Smooth muscle cell (in vitro differentiated cells): ENCODE measurements at regions not wholly inside any gene's neighbourhood (a gene's known extent, or its start where the extent isn't known, plus 50 kb on each side); places are given as distances from the start of the nearest gene placed in this dataset.

Experiments used
- DNase-seq: peaks from one replicate; lab custom pipeline; 2025; ENCODE audit not compliant: unreplicated experiment; lab: John Stamatoyannopoulos, UW
- H2AFZ ChIP-seq: fragments of 200-600 bp; sonication (generic); 2 replicates; pipeline ENCODE4 v1.6.0; 2016; ENCODE audit warnings: antibody characterized with exemption, low read depth, mild to moderate bottlenecking
- H3F3A ChIP-seq: fragments of 200-600 bp; sonication (generic); 2 replicates; pipeline ENCODE4 v1.6.0; 2017; ENCODE audit warnings: antibody characterized with exemption, low read depth
- H3K27ac ChIP-seq: fragments of 200-600 bp; sonication (generic); 2 replicates; pipeline ENCODE4 v1.5.1; 2016; ENCODE audit warnings: low read depth, mild to moderate bottlenecking
- H3K27me3 ChIP-seq: fragments of 200-600 bp; sonication (generic); 2 replicates; pipeline ENCODE4 v1.6.1; 2016; ENCODE audit warnings: low read depth, mild to moderate bottlenecking
- H3K36me3 ChIP-seq: fragments of 200-600 bp; sonication (generic); 2 replicates; pipeline ENCODE4 v1.5.1; 2016; ENCODE audit warnings: low read depth
- H3K4me1 ChIP-seq: fragments of 200-600 bp; sonication (generic); 2 replicates; pipeline ENCODE4 v1.5.1; 2016; ENCODE audit warnings: low read depth
- H3K4me2 ChIP-seq: fragments of 200-600 bp; sonication (generic); 2 replicates; pipeline ENCODE4 v1.6.0; 2016; ENCODE audit warnings: mild to moderate bottlenecking
- H3K4me3 ChIP-seq: fragments of 200-600 bp; sonication (generic); 2 replicates; pipeline ENCODE4 v1.5.1; 2016; ENCODE audit warnings: mild to moderate bottlenecking
- H3K79me2 ChIP-seq: fragments of 200-600 bp; sonication (generic); 2 replicates; pipeline ENCODE4 v1.6.0; 2016; ENCODE audit warnings: low read depth, mild to moderate bottlenecking
- H3K9ac ChIP-seq: fragments of 200-600 bp; sonication (generic); 2 replicates; pipeline ENCODE4 v1.6.0; 2016; ENCODE audit warnings: low read depth
- H3K9me3 ChIP-seq: fragments of 200-600 bp; sonication (generic); replicated peaks from 2 replicates; pipeline ENCODE4 v1.5.1; 2016; ENCODE audit warnings: low read depth
- H4K20me1 ChIP-seq: fragments of 200-600 bp; sonication (generic); 2 replicates; pipeline ENCODE4 v1.6.0; 2016; ENCODE audit warnings: low read depth
- CTCF ChIP-seq: fragments of 200-600 bp; sonication (generic); IDR thresholded peaks from 2 replicates; pipeline ENCODE4 v1.5.1; 2017; ENCODE audit warnings: borderline replicate concordance, mild to moderate bottlenecking, antibody characterized with exemption; ENCODE audit not compliant: insufficient read depth, poor library complexity, severe bottlenecking
- WGBS: methylation state at CpG from one replicate; pipeline ENCODE4 v1.1.7; 2016; ENCODE audit warnings: low lambda C conversion rate; 5-methylcytosine and 5-hydroxymethylcytosine counted together

GRCh38 chr4:28759064-28759463 is 1898.4 kb downstream of the STIM2 start:
- Histone ChIP-seq H4K20me1 (no peaks in the 10 kb centered on the region), H2AFZ (no peak overlapping the region), H3K36me3 (no peaks in the 10 kb centered on the region), H3K4me3 (no peak overlapping the region), H3F3A (no peaks in the 10 kb centered on the region), H3K79me2 (no peaks in the 10 kb centered on the region), H3K4me1 (no peaks in the 10 kb centered on the region), H3K9me3 (no peaks in the 10 kb centered on the region), H3K4me2 (no peak overlapping the region), H3K9ac (no peak overlapping the region), H3K27ac (no peak overlapping the region), H3K27me3 (no peaks in the 10 kb centered on the region)
- TF ChIP-seq CTCF: no peak
- DNase-seq: no peak

- WGBS: 98% methylated on average over 6 of the region's 6 CpGs
- no peak for TF ChIP-seq CTCF
- no peak overlapping the region for H3K27ac ChIP-seq
- H3K4me1 ChIP-seq: no peaks in the 10 kb centered on the region
- no peaks in the 10 kb centered on the region for H3K36me3 ChIP-seq
- no peak overlapping the region for H3K4me3 ChIP-seq
- no peaks in the 10 kb centered on the region for H3K9me3 ChIP-seq
- DNase-seq: no peak
- no peak overlapping the region for H3K9ac ChIP-seq
- H3K4me2 ChIP-seq: no peak overlapping the region
- H4K20me1 ChIP-seq: no peaks in the 10 kb centered on the region
- no peaks in the 10 kb centered on the region for H3K27me3 ChIP-seq
- no peak overlapping the region for H2AFZ ChIP-seq
- no peaks in the 10 kb centered on the region for H3F3A ChIP-seq
- no peaks in the 10 kb centered on the region for H3K79me2 ChIP-seq
Observed at GRCh38 chr4:28760003-28760402, 1899.4 kb downstream of the STIM2 start.

- H2AFZ ChIP-seq: peak overlapping the region; percentile 24
- no peak for TF ChIP-seq CTCF
- H4K20me1 ChIP-seq: no peaks in the 10 kb centered on the region
- DNase-seq: no peak
- no peaks in the 10 kb centered on the region for H3F3A ChIP-seq
- no peak overlapping the region for H3K4me3 ChIP-seq
- no peaks in the 10 kb centered on the region for H3K79me2 ChIP-seq
- no peaks in the 10 kb centered on the region for H3K4me1 ChIP-seq
- peak overlapping the region; percentile 68 for H3K27ac ChIP-seq
- 90% methylated on average over 1 of the region's 1 CpG for WGBS
- peak overlapping the region; percentile 47 for H3K4me2 ChIP-seq
- no peaks in the 10 kb centered on the region for H3K9me3 ChIP-seq
- H3K9ac ChIP-seq: no peak overlapping the region
- no peaks in the 10 kb centered on the region for H3K36me3 ChIP-seq
- no peaks in the 10 kb centered on the region for H3K27me3 ChIP-seq
Observed at GRCh38 chr4:28772066-28772465, 1911.4 kb downstream of the STIM2 start.

- Histone ChIP-seq H3K79me2 (no peaks in the 10 kb centered on the region), H3K27me3 (no peaks in the 10 kb centered on the region), H3K9ac (no peak overlapping the region), H3K4me3 (no peak overlapping the region), H3K27ac (peak overlapping the region; percentile 68), H3K4me1 (no peaks in the 10 kb centered on the region), H3F3A (no peaks in the 10 kb centered on the region), H2AFZ (no peak overlapping the region), H3K9me3 (no peaks in the 10 kb centered on the region), H3K4me2 (no peak overlapping the region), H4K20me1 (no peaks in the 10 kb centered on the region), H3K36me3 (no peaks in the 10 kb centered on the region)
- TF ChIP-seq CTCF: no peak
- DNase-seq: no peak
- WGBS: 91% methylated on average over 2 of the region's 2 CpGs
Observed at GRCh38 chr4:28772788-28773187, 1912.1 kb downstream of the STIM2 start.
